ENCODE measurements at regions not wholly inside any gene's neighbourhood (a gene's known extent, or its start where the extent isn't known, plus 50 kb on each side); places are given as distances from the start of the nearest gene placed in this dataset.
"Not testable (repeated sequence)": the region's sequence is repeated elsewhere in the genome, so short reads cannot be mapped to it uniquely, and the experiment has no call there.

- no peaks in the 10 kb centered on the region for H3K4me1 ChIP-seq
- DNase-seq (no peak), ATAC-seq (no peak)
- WGBS, 3 donors: 24 to 34% (median 30%) methylated on average over 3 of the region's 3 CpGs
- TF ChIP-seq CTCF (IDR thresholded peaks at IDR 0.05): no peak
- H3K9me3 ChIP-seq: no peaks in the 10 kb centered on the region
- no peaks in the 10 kb centered on the region for H3K27me3 ChIP-seq (ENCODE audit: insufficient read depth in 3 of 3, low read length in 2 of 3)
- no peak overlapping the region for H3K4me3 ChIP-seq
- H3K27ac ChIP-seq: no peak overlapping the region
- no peaks in the 10 kb centered on the region for H3K36me3 ChIP-seq (ENCODE audit: insufficient read depth in 1 of 2, low read depth in 1 of 2)
- intact Hi-C loops (cut with DNase I): no loop called here
Observed at GRCh38 chr6:93183531-93183972, 235.8 kb downstream of the EPHA7 start.

GRCh38 chr6:93182938-93183479, 236.3 kb downstream of the EPHA7 start:
- Histone ChIP-seq H3K4me1 (no peaks in the 10 kb centered on the region), H3K4me3 (no peak overlapping the region), H3K27ac (no peak overlapping the region), H3K9me3 (no peaks in the 10 kb centered on the region), H3K36me3 (ENCODE audit: insufficient read depth in 1 of 2, low read depth in 1 of 2) (no peaks in the 10 kb centered on the region), H3K27me3 (ENCODE audit: insufficient read depth in 3 of 3, low read length in 2 of 3) (no peaks in the 10 kb centered on the region)
- 55 to 73% (median 67%) methylated on average over 2 of the region's 2 CpGs for WGBS, 3 donors
- DNase-seq (no peak), ATAC-seq (no peak)
- TF ChIP-seq CTCF (IDR thresholded peaks at IDR 0.05): no peak
- intact Hi-C loops (cut with DNase I): no loop called here

GRCh38 chr6:93177918-93178317, 241.4 kb downstream of the EPHA7 start:
- DNase-seq (no peak), ATAC-seq (no peak)
- Histone ChIP-seq H3K9me3 (no peaks in the 10 kb centered on the region), H3K36me3 (ENCODE audit: insufficient read depth in 1 of 2, low read depth in 1 of 2) (no peaks in the 10 kb centered on the region), H3K27me3 (ENCODE audit: insufficient read depth in 3 of 3, low read length in 2 of 3) (no peaks in the 10 kb centered on the region), H3K27ac (no peak overlapping the region), H3K4me1 (no peaks in the 10 kb centered on the region), H3K4me3 (no peak overlapping the region)
- intact Hi-C loops (cut with DNase I): no loop called here
- TF ChIP-seq CTCF (IDR thresholded peaks at IDR 0.05): no peak
- WGBS, 3 donors: 84 to 91% (median 85%) methylated on average over 2 of the region's 2 CpGs

- Histone ChIP-seq H3K36me3 (ENCODE audit: insufficient read depth in 1 of 2, low read depth in 1 of 2) (no peaks in the 10 kb centered on the region), H3K27me3 (ENCODE audit: insufficient read depth in 3 of 3, low read length in 2 of 3) (no peaks in the 10 kb centered on the region), H3K4me1 (no peaks in the 10 kb centered on the region), H3K9me3 (no peaks in the 10 kb centered on the region), H3K27ac (no peak overlapping the region), H3K4me3 (no peak overlapping the region)
- no peak for ATAC-seq
- intact Hi-C loops (cut with DNase I): no loop called here
- TF ChIP-seq CTCF (IDR thresholded peaks at IDR 0.05): no peak
- DNase-seq: no peak
- 76 to 83% (median 80%) methylated on average over 3 of the region's 3 CpGs for WGBS, 3 donors
Observed at GRCh38 chr6:93177438-93177837, 241.9 kb downstream of the EPHA7 start.

- no peaks in the 10 kb centered on the region for H3K27me3 ChIP-seq (ENCODE audit: insufficient read depth in 3 of 3, low read length in 2 of 3)
- DNase-seq: no peak
- 70 to 75% (median 74%) methylated on average over 1 of the region's 1 CpG for WGBS, 3 donors
- H3K4me3 ChIP-seq: no peak overlapping the region
- intact Hi-C loops (cut with DNase I): no loop called here
- no peak for TF ChIP-seq CTCF (IDR thresholded peaks at IDR 0.05)
- ATAC-seq: no peak
- no peaks in the 10 kb centered on the region for H3K4me1 ChIP-seq
- H3K36me3 ChIP-seq (ENCODE audit: insufficient read depth in 1 of 2, low read depth in 1 of 2): no peaks in the 10 kb centered on the region
- H3K9me3 ChIP-seq: no peaks in the 10 kb centered on the region
- H3K27ac ChIP-seq: no peak overlapping the region
Observed at GRCh38 chr6:93176070-93176469, 243.3 kb downstream of the EPHA7 start.

GRCh38 chr6:93173573-93173972, 245.8 kb downstream of the EPHA7 start:
- H3K27ac ChIP-seq; H3K4me3 ChIP-seq; H3K9me3 ChIP-seq; ATAC-seq; H3K4me1 ChIP-seq; DNase-seq; H3K27me3 ChIP-seq (ENCODE audit: insufficient read depth in 3 of 3, low read length in 2 of 3); H3K36me3 ChIP-seq (ENCODE audit: insufficient read depth in 1 of 2, low read depth in 1 of 2); intact Hi-C loops (cut with DNase I): not testable (repeated sequence)
- WGBS, 3 donors: 72 to 90% (median 89%) methylated on average over 3 to 5 of the region's 10 CpGs
